ENCODE measurements at regions not wholly inside any gene's neighbourhood (a gene's known extent, or its start where the extent isn't known, plus 50 kb on each side); places are given as distances from the start of the nearest gene placed in this dataset.

GRCh38 chr16:49024016-49024415 is 257.6 kb downstream of the CBLN1 start:
- DNase-seq (ENCODE audit: low read depth), result no peak
- ChIA-PET CTCF (no interaction called here), POLR2A (no interaction called here)
- H3K4me3 ChIP-seq (ENCODE audit: low read depth, low read length), result no peak overlapping the region
- TF ChIP-seq CTCF (IDR thresholded peaks at IDR 0.05; ENCODE audit: insufficient read depth, low read depth, low read length), result no peak
- peaks cover 1% of the 10 kb centered on the region; the same call in 1 of the 2 replicates for H3K27me3 ChIP-seq (ENCODE audit: control insufficient read depth, insufficient read depth, low read length)
- H3K36me3 ChIP-seq (ENCODE audit: control insufficient read depth, insufficient read depth, low read length), result no peaks in the 10 kb centered on the region

GRCh38 chr16:49023050-49023449 is 258.6 kb downstream of the CBLN1 start:
- ChIA-PET POLR2A (interaction anchor here (0.5 kb wide), 1 partner anchor 40 kb away, joined by 4 read pairs; no protein-coding TSS in a partner anchor), CTCF (no interaction called here)
- H3K36me3 ChIP-seq (ENCODE audit: control insufficient read depth, insufficient read depth, low read length), result no peaks in the 10 kb centered on the region
- no peak overlapping the region for H3K4me3 ChIP-seq (ENCODE audit: low read depth, low read length)
- peaks cover 1% of the 10 kb centered on the region; the same call in 1 of the 2 replicates for H3K27me3 ChIP-seq (ENCODE audit: control insufficient read depth, insufficient read depth, low read length)
- DNase-seq (ENCODE audit: low read depth), result no peak
- TF ChIP-seq CTCF (IDR thresholded peaks at IDR 0.05; ENCODE audit: insufficient read depth, low read depth, low read length), result no peak

- H3K27me3 ChIP-seq (ENCODE audit: control insufficient read depth, insufficient read depth, low read length), result peaks cover 1% of the 10 kb centered on the region; the same call in 1 of the 2 replicates
- ChIA-PET CTCF (interaction anchor here (1.6 kb wide), 1 partner anchor 9 kb away, joined by 4 read pairs; no protein-coding TSS in a partner anchor), POLR2A (interaction anchor here (0.5 kb wide), 1 partner anchor 39 kb away, joined by 4 read pairs; no protein-coding TSS in a partner anchor)
- TF ChIP-seq CTCF (IDR thresholded peaks at IDR 0.05; ENCODE audit: insufficient read depth, low read depth, low read length), result no peak
- H3K4me3 ChIP-seq (ENCODE audit: low read depth, low read length), result no peak overlapping the region
- DNase-seq (ENCODE audit: low read depth), result no peak
- no peaks in the 10 kb centered on the region for H3K36me3 ChIP-seq (ENCODE audit: control insufficient read depth, insufficient read depth, low read length)
These were observed 259.2 kb downstream of the CBLN1 start for GRCh38 chr16:49022351-49022963.

- H3K36me3 ChIP-seq (ENCODE audit: control insufficient read depth, insufficient read depth, low read length), result no peaks in the 10 kb centered on the region
- ChIA-PET CTCF (interaction anchor here (0.6 to 1.6 kb wide), 3 partner anchors 8 to 24 kb away, joined by 4 read pairs; no protein-coding TSS in a partner anchor), POLR2A (no interaction called here)
- H3K4me3 ChIP-seq (ENCODE audit: low read depth, low read length), result no peak overlapping the region
- no peak for TF ChIP-seq CTCF (IDR thresholded peaks at IDR 0.05; ENCODE audit: insufficient read depth, low read depth, low read length)
- peak; percentile 57 for DNase-seq (ENCODE audit: low read depth)
- peaks cover 1% of the 10 kb centered on the region; the same call in 1 of the 2 replicates for H3K27me3 ChIP-seq (ENCODE audit: control insufficient read depth, insufficient read depth, low read length)
These were observed 260.5 kb downstream of the CBLN1 start for GRCh38 chr16:49021136-49021535.

- peaks cover 1% of the 10 kb centered on the region; the same call in 1 of the 2 replicates for H3K27me3 ChIP-seq (ENCODE audit: control insufficient read depth, insufficient read depth, low read length)
- no peak overlapping the region for H3K4me3 ChIP-seq (ENCODE audit: low read depth, low read length)
- ChIA-PET CTCF (interaction anchor here (0.6 to 1.2 kb wide), 3 partner anchors 10 to 373 kb away, joined by 3 to 4 read pairs (median 4); no protein-coding TSS in a partner anchor), POLR2A (no interaction called here)
- no peak for TF ChIP-seq CTCF (IDR thresholded peaks at IDR 0.05; ENCODE audit: insufficient read depth, low read depth, low read length)
- H3K36me3 ChIP-seq (ENCODE audit: control insufficient read depth, insufficient read depth, low read length), result no peaks in the 10 kb centered on the region
- no peak for DNase-seq (ENCODE audit: low read depth)
These were observed 261.2 kb downstream of the CBLN1 start for GRCh38 chr16:49020436-49020835.

Data from BJ (cell line).